ENCODE measurements at regions not wholly inside any gene's neighbourhood (a gene's known extent, or its start where the extent isn't known, plus 50 kb on each side); places are given as distances from the start of the nearest gene placed in this dataset.
A peak's percentile ranks its signal among the peaks of the same experiment; 100 is the strongest.

GRCh38 chr1:78834201-78834741, 172.3 kb downstream of the ADGRL4 start:
- DNase-seq (ENCODE audit: low spot score), result no peak
- Histone ChIP-seq H3K4me1 (ENCODE audit: insufficient read depth) (no peaks in the 10 kb centered on the region), H3K4me3 (no peak overlapping the region), H3K27ac (no peak overlapping the region), H3K79me2 (no peaks in the 10 kb centered on the region), H2AFZ (no peak overlapping the region), H3K36me3 (replicated peaks; ENCODE audit: insufficient read depth, low read depth) (no peaks in the 10 kb centered on the region), H3K4me2 (no peak overlapping the region), H4K20me1 (ENCODE audit: insufficient read depth, poor library complexity, severe bottlenecking) (no peaks in the 10 kb centered on the region), H3K9me2 (replicated peaks; ENCODE audit: insufficient read depth) (no peaks in the 10 kb centered on the region), H3K27me3 (no peaks in the 10 kb centered on the region), H3K9me3 (ENCODE audit: low read depth) (no peaks in the 10 kb centered on the region)
- TF ChIP-seq EZH2phosphoT487 (IDR thresholded peaks at IDR 0.05; ENCODE audit: low read depth, severe bottlenecking, unreplicated experiment), result no peak
- no peak for TF ChIP-seq EZH2 (IDR thresholded peaks at IDR 0.05; ENCODE audit: borderline replicate concordance)
- no peak for TF ChIP-seq CTCF (IDR thresholded peaks at IDR 0.05; ENCODE audit: poor library complexity)
- 90% methylated on average over 4 of the region's 4 CpGs for WGBS (ENCODE audit: low lambda C conversion rate, missing lambda C conversion rate)

DNA sequence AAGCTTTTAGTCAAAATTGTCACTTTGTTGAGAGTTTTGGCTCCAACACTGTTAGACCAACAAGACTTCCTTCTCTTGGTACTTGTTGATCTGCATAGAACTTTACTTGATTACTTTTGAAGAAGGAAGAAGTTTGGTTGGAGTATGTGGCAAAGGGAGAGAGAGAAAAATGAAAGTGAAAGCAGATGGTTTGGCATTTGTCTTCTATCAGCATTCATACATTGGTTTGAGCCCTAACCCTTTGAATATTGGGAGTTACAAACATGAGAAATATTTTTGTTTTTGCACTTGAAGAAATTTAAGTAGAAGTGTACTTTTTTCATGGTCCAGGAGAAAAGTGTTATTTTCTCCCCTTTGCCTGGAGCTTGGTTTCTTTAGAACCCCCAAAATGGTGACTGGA, 169.8 kb downstream of the ADGRL4 start:
- Histone ChIP-seq H2AFZ (no peak overlapping the region), H3K9me2 (replicated peaks; ENCODE audit: insufficient read depth) (no peaks in the 10 kb centered on the region), H3K4me2 (no peak overlapping the region)

DNA sequence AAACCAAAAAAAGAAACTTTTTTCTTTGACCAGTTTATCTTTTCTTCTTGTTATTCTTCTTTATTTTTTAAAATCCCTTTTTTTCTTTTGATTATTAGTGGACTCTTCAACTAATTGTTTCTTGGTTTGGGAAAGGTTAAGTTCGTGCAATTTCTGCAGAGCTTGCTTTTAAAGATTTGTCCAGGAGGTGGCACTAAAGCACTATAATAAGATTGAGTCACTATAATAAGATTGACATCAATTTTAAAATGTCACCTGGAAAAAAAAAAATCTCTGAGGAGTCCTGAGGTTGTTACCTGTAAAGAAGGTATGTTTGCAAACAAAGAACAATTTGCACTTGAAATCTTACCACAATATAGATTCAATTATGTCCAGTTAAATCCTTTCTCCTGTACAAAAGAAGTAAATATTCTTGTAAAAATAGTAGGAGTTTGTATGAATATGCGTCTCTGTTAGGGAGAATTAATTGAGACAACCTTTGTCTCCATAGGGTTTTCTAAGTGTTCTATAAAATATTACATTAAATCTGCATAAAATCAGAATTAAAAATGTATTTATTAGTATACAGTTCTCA, 166.7 kb downstream of the ADGRL4 start:
- TF ChIP-seq EZH2phosphoT487 (IDR thresholded peaks at IDR 0.05; ENCODE audit: low read depth, severe bottlenecking, unreplicated experiment) (no peak), CTCF (IDR thresholded peaks at IDR 0.05; ENCODE audit: poor library complexity) (peak; percentile 85)
- peaks cover 9% of the 10 kb centered on the region for H3K4me1 ChIP-seq (ENCODE audit: insufficient read depth)
- no peaks in the 10 kb centered on the region for H3K79me2 ChIP-seq
- H3K27ac ChIP-seq, result no peak overlapping the region
- H4K20me1 ChIP-seq (ENCODE audit: insufficient read depth, poor library complexity, severe bottlenecking), result no peaks in the 10 kb centered on the region
- H3K9me3 ChIP-seq (ENCODE audit: low read depth), result no peaks in the 10 kb centered on the region
- no peak overlapping the region for H2AFZ ChIP-seq
- DNase-seq (ENCODE audit: low spot score), result peak; percentile 69
- H3K4me3 ChIP-seq, result no peak overlapping the region
- 47% methylated on average over 2 of the region's 2 CpGs for WGBS (ENCODE audit: low lambda C conversion rate, missing lambda C conversion rate)
- H3K27me3 ChIP-seq, result no peaks in the 10 kb centered on the region
- H3K36me3 ChIP-seq (replicated peaks; ENCODE audit: insufficient read depth, low read depth), result no peaks in the 10 kb centered on the region
- H3K4me2 ChIP-seq, result no peak overlapping the region
- no peaks in the 10 kb centered on the region for H3K9me2 ChIP-seq (replicated peaks; ENCODE audit: insufficient read depth)

More for the DNA sequence above, 169.8 kb downstream of the ADGRL4 start:
- no peaks in the 10 kb centered on the region for H4K20me1 ChIP-seq (ENCODE audit: insufficient read depth, poor library complexity, severe bottlenecking)
- no peaks in the 10 kb centered on the region for H3K79me2 ChIP-seq
- H3K4me3 ChIP-seq, result no peak overlapping the region
- DNase-seq (ENCODE audit: low spot score), result no peak
- no peaks in the 10 kb centered on the region for H3K36me3 ChIP-seq (replicated peaks; ENCODE audit: insufficient read depth, low read depth)
- no peak overlapping the region for H3K27ac ChIP-seq
- H3K4me1 ChIP-seq (ENCODE audit: insufficient read depth), result peaks cover 9% of the 10 kb centered on the region
- no peaks in the 10 kb centered on the region for H3K27me3 ChIP-seq
- no peaks in the 10 kb centered on the region for H3K9me3 ChIP-seq (ENCODE audit: low read depth)
- TF ChIP-seq EZH2 (IDR thresholded peaks at IDR 0.05; ENCODE audit: borderline replicate concordance), result no peak
- TF ChIP-seq CTCF (IDR thresholded peaks at IDR 0.05; ENCODE audit: poor library complexity), result no peak
- no peak for TF ChIP-seq EZH2phosphoT487 (IDR thresholded peaks at IDR 0.05; ENCODE audit: low read depth, severe bottlenecking, unreplicated experiment)

Data from hepatocyte (in vitro differentiated cells).